Panc1 (cell line): ENCODE measurements at regions not wholly inside any gene's neighbourhood (a gene's known extent, or its start where the extent isn't known, plus 50 kb on each side); places are given as distances from the start of the nearest gene placed in this dataset.

Experiments
- CTCF ChIP-seq: fragments of 450-650 bp; IDR thresholded peaks from 2 replicates; pipeline ENCODE4 v1.5.1; 2017; ENCODE audit warnings: mild to moderate bottlenecking
- POLR2AphosphoS5 ChIP-seq: IDR thresholded peaks from 2 replicates; pipeline ENCODE4 v1.6.1; 2012; ENCODE audit warnings: mild to moderate bottlenecking, low read depth, low read length, moderate library complexity
- TF ChIP-seq, protein P1 (sequence below), 2 experiments: IDR thresholded peaks; 2 replicates each; pipeline ENCODE4 v1.6.1; 2011 to 2012; ENCODE audit warnings: low read depth in 2 of 2, control low read depth in 1 of 2, low read length in 1 of 2, mild to moderate bottlenecking in 1 of 2, moderate library complexity in 1 of 2; ENCODE audit not compliant: insufficient read depth in 1 of 2

- TF ChIP-seq CTCF (no peak), POLR2AphosphoS5 (no peak)
- TF ChIP-seq, protein P1, sequence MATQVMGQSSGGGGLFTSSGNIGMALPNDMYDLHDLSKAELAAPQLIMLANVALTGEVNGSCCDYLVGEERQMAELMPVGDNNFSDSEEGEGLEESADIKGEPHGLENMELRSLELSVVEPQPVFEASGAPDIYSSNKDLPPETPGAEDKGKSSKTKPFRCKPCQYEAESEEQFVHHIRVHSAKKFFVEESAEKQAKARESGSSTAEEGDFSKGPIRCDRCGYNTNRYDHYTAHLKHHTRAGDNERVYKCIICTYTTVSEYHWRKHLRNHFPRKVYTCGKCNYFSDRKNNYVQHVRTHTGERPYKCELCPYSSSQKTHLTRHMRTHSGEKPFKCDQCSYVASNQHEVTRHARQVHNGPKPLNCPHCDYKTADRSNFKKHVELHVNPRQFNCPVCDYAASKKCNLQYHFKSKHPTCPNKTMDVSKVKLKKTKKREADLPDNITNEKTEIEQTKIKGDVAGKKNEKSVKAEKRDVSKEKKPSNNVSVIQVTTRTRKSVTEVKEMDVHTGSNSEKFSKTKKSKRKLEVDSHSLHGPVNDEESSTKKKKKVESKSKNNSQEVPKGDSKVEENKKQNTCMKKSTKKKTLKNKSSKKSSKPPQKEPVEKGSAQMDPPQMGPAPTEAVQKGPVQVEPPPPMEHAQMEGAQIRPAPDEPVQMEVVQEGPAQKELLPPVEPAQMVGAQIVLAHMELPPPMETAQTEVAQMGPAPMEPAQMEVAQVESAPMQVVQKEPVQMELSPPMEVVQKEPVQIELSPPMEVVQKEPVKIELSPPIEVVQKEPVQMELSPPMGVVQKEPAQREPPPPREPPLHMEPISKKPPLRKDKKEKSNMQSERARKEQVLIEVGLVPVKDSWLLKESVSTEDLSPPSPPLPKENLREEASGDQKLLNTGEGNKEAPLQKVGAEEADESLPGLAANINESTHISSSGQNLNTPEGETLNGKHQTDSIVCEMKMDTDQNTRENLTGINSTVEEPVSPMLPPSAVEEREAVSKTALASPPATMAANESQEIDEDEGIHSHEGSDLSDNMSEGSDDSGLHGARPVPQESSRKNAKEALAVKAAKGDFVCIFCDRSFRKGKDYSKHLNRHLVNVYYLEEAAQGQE (IDR thresholded peaks at IDR 0.05; ENCODE audit: insufficient read depth in 1 of 2, low read depth in 2 of 2, low read length in 1 of 2) = no peak
Observed at GRCh38 chr11:45091563-45092403, 54.7 kb upstream of the PRDM11 start.
